Activated T-cell treated with anti-CD3 and anti-CD28 coated beads for 48 hours (primary cell): ENCODE measurements at regions not wholly inside any gene's neighbourhood (a gene's known extent, or its start where the extent isn't known, plus 50 kb on each side); places are given as distances from the start of the nearest gene placed in this dataset.
A peak's percentile ranks its signal among the peaks of the same experiment; 100 is the strongest.
"Not testable (repeated sequence)": the region's sequence is repeated elsewhere in the genome, so short reads cannot be mapped to it uniquely, and the experiment has no call there.

Source experiments
- DNase-seq: peaks from one replicate; pipeline ENCODE4 v3.0.0-alpha.2; 2020; ENCODE audit warnings: low read depth

GRCh38 chr11:94235772-94236171, 68.6 kb upstream of the IZUMO1R start:
- DNase-seq = not testable (repeated sequence)

DNA sequence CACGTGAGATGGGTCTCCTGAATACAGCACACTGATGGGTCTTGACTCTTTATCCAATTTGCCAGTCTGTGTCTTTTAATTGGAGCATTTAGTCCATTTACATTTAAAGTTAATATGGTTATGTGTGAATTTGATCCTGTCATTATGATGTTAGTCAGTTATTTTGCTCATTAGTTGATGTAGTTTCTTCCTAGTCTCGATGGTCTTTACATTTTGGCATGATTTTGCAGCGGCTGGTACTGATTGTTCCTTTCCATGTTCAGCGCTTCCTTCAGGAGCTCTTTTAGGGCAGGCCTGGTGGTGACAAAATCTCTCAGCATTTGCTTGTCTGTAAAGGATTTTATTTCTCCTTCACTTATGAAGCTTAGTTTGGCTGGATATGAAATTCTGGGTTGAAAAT, 68.0 kb upstream of the IZUMO1R start:
- not testable (repeated sequence) for DNase-seq

GRCh38 chr11:94237447-94238153, 66.8 kb upstream of the IZUMO1R start:
- peak; percentile 14 for DNase-seq

- peak; percentile 4 for DNase-seq
Measured at GRCh38 chr11:94238154-94238735, 66.1 kb upstream of the IZUMO1R start.

DNA sequence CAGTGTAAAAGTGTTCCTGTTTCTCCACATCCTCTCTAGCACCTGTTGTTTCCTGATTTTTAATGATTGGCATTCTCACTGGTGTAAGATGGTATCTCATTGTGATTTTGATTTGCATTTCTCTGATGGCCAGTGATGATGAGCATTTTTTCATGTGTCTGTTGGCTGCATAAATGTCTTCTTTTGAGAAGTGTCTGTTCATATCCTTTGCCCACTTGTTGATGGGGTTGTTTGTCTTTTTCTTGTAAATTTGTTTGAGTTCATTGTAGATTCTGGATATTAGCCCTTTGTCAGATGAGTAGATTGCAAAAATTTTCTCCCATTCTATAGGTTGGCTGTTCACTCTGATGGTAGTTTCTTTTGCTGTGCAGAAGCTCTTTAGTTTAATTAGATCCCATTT, 65.6 kb upstream of the IZUMO1R start:
- DNase-seq = not testable (repeated sequence)

GRCh38 chr11:94241896-94242295, 62.5 kb upstream of the IZUMO1R start:
- no peak for DNase-seq

DNA sequence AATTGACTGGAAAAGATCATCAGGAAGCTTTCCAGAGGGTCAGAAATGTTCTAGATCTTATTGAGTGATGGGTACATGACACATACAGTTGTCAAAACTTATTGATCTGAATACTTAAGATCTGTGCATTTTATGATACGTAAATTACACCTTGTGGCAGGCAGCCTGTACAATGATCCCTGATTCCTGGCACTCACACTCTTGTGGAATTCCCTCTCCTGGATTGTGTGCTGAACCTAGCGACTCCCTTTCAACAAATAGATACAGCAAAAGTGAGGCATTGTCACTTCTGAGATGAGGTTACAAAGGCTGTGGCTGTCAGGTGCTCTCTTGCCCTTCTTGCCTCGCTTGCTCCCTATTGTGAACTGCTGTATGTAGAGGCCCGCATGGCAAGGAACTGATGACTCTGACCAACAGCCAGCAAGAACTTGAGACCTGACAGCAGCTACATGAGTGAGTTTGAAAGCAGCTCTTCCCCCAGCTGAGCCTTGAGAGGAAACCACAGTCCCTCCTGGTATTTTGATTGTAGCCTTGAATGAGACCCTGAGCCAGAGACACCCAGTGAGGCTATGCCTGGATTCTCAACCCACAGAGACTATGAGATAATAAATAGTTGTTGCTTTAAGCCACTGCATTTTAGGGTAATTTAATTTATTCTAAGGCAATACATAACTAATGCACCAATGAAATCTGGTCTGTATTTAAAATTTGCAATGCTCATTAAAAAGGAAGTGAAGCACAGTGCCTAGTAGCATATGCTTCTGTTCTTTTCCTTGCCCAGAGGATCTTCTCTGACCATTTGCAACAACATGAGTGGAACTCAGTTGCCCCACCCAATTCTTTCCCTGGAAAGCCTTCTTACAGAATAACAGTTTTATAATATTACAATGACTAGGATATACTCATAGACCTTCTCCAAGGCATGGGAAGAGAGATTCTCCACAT, 60.5 kb upstream of the IZUMO1R start:
- DNase-seq = no peak

- no peak for DNase-seq
Measured at GRCh38 chr11:94245121-94245520, 59.3 kb upstream of the IZUMO1R start.

DNA sequence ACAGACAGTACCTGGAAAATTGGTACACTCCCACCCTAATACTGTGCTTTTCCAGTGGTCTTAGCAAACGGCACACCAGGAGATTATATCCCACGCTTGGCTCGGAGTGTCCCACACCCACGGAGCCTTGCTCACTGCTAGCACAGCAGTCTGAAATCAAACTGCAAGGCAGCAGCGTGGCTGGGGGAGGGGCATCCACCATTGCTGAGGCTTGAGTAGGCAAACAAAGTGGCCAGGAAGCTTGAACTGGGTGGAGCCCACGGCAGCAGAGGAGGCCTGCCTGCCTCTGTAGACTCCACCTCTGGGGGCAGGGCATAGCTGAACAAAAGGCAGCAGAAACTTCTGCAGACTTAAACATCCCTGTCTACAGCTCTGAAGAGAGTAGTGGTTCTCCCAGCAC, 56.1 kb upstream of the IZUMO1R start:
- DNase-seq = not testable (repeated sequence)

GRCh38 chr11:94254214-94254613, 50.2 kb upstream of the IZUMO1R start:
- DNase-seq = no peak
